ENCODE measurements at regions not wholly inside any gene's neighbourhood (a gene's known extent, or its start where the extent isn't known, plus 50 kb on each side); places are given as distances from the start of the nearest gene placed in this dataset.

GRCh38 chr4:54540931-54541330, 116.8 kb upstream of the KIT start:
- TF ChIP-seq EP300 (IDR thresholded peaks at IDR 0.05) (no peak), POLR2AphosphoS5 (IDR thresholded peaks at IDR 0.05) (no peak)
